ENCODE measurements at regions not wholly inside any gene's neighbourhood (a gene's known extent, or its start where the extent isn't known, plus 50 kb on each side); places are given as distances from the start of the nearest gene placed in this dataset.
"Not testable (repeated sequence)": the region's sequence is repeated elsewhere in the genome, so short reads cannot be mapped to it uniquely, and the experiment has no call there.

GRCh38 chr12:129959889-129960288 is 56.1 kb upstream of the TMEM132D start:
- DNase-seq (ENCODE audit: low read depth, low spot score) = no peak

GRCh38 chr12:129961091-129961490 is 57.3 kb upstream of the TMEM132D start:
- no peak for DNase-seq (ENCODE audit: low read depth, low spot score)

GRCh38 chr12:129961856-129962255 is 58.0 kb upstream of the TMEM132D start:
- no peak for DNase-seq (ENCODE audit: low read depth, low spot score)

- no peak for DNase-seq (ENCODE audit: low read depth, low spot score)
Observed at GRCh38 chr12:129964300-129964699, 60.5 kb upstream of the TMEM132D start.

- no peak for DNase-seq (ENCODE audit: low read depth, low spot score)
Observed at GRCh38 chr12:129964826-129965457, 61.1 kb upstream of the TMEM132D start.

GRCh38 chr12:129966146-129966995 is 62.5 kb upstream of the TMEM132D start:
- no peak for DNase-seq (ENCODE audit: low read depth, low spot score)

GRCh38 chr12:129971721-129972120 is 67.9 kb upstream of the TMEM132D start:
- DNase-seq (ENCODE audit: low read depth, low spot score) = no peak

- no peak for DNase-seq (ENCODE audit: low read depth, low spot score)
Observed at GRCh38 chr12:129973236-129973961, 69.6 kb upstream of the TMEM132D start.

- DNase-seq (ENCODE audit: low read depth, low spot score) = no peak
Observed at GRCh38 chr12:129984106-129984505, 80.3 kb upstream of the TMEM132D start.

- no peak for DNase-seq (ENCODE audit: low read depth, low spot score)
Observed at GRCh38 chr12:129987841-129988240, 84.0 kb upstream of the TMEM132D start.

GRCh38 chr12:129994634-129995033 is 90.8 kb upstream of the TMEM132D start:
- no peak for DNase-seq (ENCODE audit: low read depth, low spot score)

- no peak for DNase-seq (ENCODE audit: low read depth, low spot score)
Observed at GRCh38 chr12:129997239-129997638, 93.4 kb upstream of the TMEM132D start.

- DNase-seq (ENCODE audit: low read depth, low spot score) = not testable (repeated sequence)
Observed at GRCh38 chr12:130004310-130004877, 100.6 kb upstream of the TMEM132D start.

- DNase-seq (ENCODE audit: low read depth, low spot score) = no peak
Observed at GRCh38 chr12:130007771-130008170, 103.9 kb upstream of the TMEM132D start.

GRCh38 chr12:130008241-130008640 is 104.4 kb upstream of the TMEM132D start:
- no peak for DNase-seq (ENCODE audit: low read depth, low spot score)

GRCh38 chr12:130009961-130010360 is 106.1 kb upstream of the TMEM132D start:
- DNase-seq (ENCODE audit: low read depth, low spot score) = no peak

GRCh38 chr12:130011611-130012385 is 108.0 kb upstream of the TMEM132D start:
- DNase-seq (ENCODE audit: low read depth, low spot score) = no peak

GRCh38 chr12:130013771-130014484 is 110.1 kb upstream of the TMEM132D start:
- DNase-seq (ENCODE audit: low read depth, low spot score) = no peak

- no peak for DNase-seq (ENCODE audit: low read depth, low spot score)
Observed at GRCh38 chr12:130014485-130014807, 110.6 kb upstream of the TMEM132D start.

GRCh38 chr12:130016194-130016593 is 112.4 kb upstream of the TMEM132D start:
- DNase-seq (ENCODE audit: low read depth, low spot score) = no peak

GRCh38 chr12:130016986-130017385 is 113.2 kb upstream of the TMEM132D start:
- no peak for DNase-seq (ENCODE audit: low read depth, low spot score)
